IMR-90 (cell line): ENCODE measurements at regions not wholly inside any gene's neighbourhood (a gene's known extent, or its start where the extent isn't known, plus 50 kb on each side); places are given as distances from the start of the nearest gene placed in this dataset.

Source experiments
- ATAC-seq: fragments of 200-7000 bp; cut with Tn5 transposase; 2 replicates; pipeline ENCODE4 v1.9.1; 2020; ENCODE audit warnings: low read depth, mild to moderate bottlenecking, moderate library complexity
- BruUV-seq: library from RNA; stranded (reverse); fragments of 400-500 nt; replicated peaks from 2 replicates; lab custom pipeline; 2021; lab: Mats Ljungman, UMichigan
- CTCF ChIA-PET: fragments of 300-600 bp; formaldehyde crosslinking; extraction: SDS; loops from one replicate; lab custom pipeline; 2021; ENCODE audit warnings: antibody characterized with exemption; lab: Yijun Ruan, JAX
- POLR2A ChIA-PET: fragments of 300-600 bp; sonication (Branson Sonifier 250); formaldehyde crosslinking; loops from one replicate; lab custom pipeline; 2022; ENCODE audit warnings: antibody characterized with exemption; ENCODE audit not compliant: unreplicated experiment; lab: Charles Lee
- DNase-seq: peaks from one replicate; pipeline ENCODE4 v3.0.0; 2013
- H2AFZ ChIP-seq: replicated peaks from 2 replicates; pipeline ENCODE3; 2013; ENCODE audit warnings: low read length, mild to moderate bottlenecking; ENCODE audit not compliant: poor library complexity
- H2AK5ac ChIP-seq: 2 replicates; pipeline ENCODE4 v1.6.1; 2013; ENCODE audit warnings: low read depth, low read length, inconsistent platforms
- H2AK9ac ChIP-seq: replicated peaks from 2 replicates; pipeline ENCODE3; 2013; ENCODE audit warnings: mild to moderate bottlenecking, low read depth, low read length, moderate library complexity; ENCODE audit not compliant: poor library complexity
- H2BK120ac ChIP-seq: 2 replicates; pipeline ENCODE4 v1.6.1; 2013; ENCODE audit warnings: low read depth, low read length, inconsistent platforms
- H2BK15ac ChIP-seq: 3 replicates; pipeline ENCODE4 v1.6.1; 2013; ENCODE audit warnings: low read depth, low read length, inconsistent platforms
- H2BK20ac ChIP-seq: 2 replicates; pipeline ENCODE4 v1.6.1; 2013; ENCODE audit warnings: low read depth, mild to moderate bottlenecking, inconsistent platforms, low read length, moderate library complexity
- H2BK5ac ChIP-seq: 2 replicates; pipeline ENCODE4 v1.6.1; 2013; ENCODE audit warnings: mild to moderate bottlenecking, low read depth, low read length, inconsistent platforms; ENCODE audit not compliant: poor library complexity, severe bottlenecking
- H3K14ac ChIP-seq: replicated peaks from 2 replicates; pipeline ENCODE4 v1.6.1; 2013; ENCODE audit warnings: low read depth, low read length, inconsistent platforms
- H3K18ac ChIP-seq: 2 replicates; pipeline ENCODE4 v1.6.1; 2013; ENCODE audit warnings: low read depth, low read length, control low read depth
- H3K23ac ChIP-seq: 2 replicates; pipeline ENCODE4 v1.6.1; 2013; ENCODE audit warnings: low read depth, low read length, inconsistent platforms
- H3K27ac ChIP-seq: 2 replicates; pipeline ENCODE4 v1.5.1; 2013; ENCODE audit warnings: mild to moderate bottlenecking, control low read depth, low read length; ENCODE audit not compliant: insufficient read depth
- H3K27me3 ChIP-seq: 2 replicates; pipeline ENCODE4 v1.6.1; 2013; ENCODE audit warnings: low read length; ENCODE audit not compliant: control insufficient read depth, insufficient read depth
- H3K36me3 ChIP-seq: 2 replicates; pipeline ENCODE4 v1.6.1; 2013; ENCODE audit warnings: low read length, mixed read lengths; ENCODE audit not compliant: control insufficient read depth, insufficient read depth
- H3K4ac ChIP-seq: 2 replicates; pipeline ENCODE4 v1.6.1; 2013; ENCODE audit warnings: low read depth, low read length, inconsistent platforms
- H3K4me1 ChIP-seq: 2 replicates; pipeline ENCODE4 v1.6.1; 2013; ENCODE audit warnings: low read length, mixed read lengths; ENCODE audit not compliant: control insufficient read depth, insufficient read depth
- H3K4me2 ChIP-seq: 2 replicates; pipeline ENCODE4 v1.6.1; 2013; ENCODE audit warnings: low read depth, mild to moderate bottlenecking, control low read depth, low read length, moderate library complexity
- H3K4me3 ChIP-seq: 2 replicates; pipeline ENCODE4 v1.5.1; 2013; ENCODE audit warnings: low read depth, mild to moderate bottlenecking, control low read depth, low read length, moderate library complexity; ENCODE audit not compliant: insufficient read depth
- H3K56ac ChIP-seq: 2 replicates; pipeline ENCODE4 v1.6.1; 2013; ENCODE audit warnings: low read length, inconsistent platforms; ENCODE audit not compliant: insufficient read depth; ENCODE audit errors: extremely low read depth
- H3K79me1 ChIP-seq, 2 experiments: 2 replicates each; pipeline ENCODE4 v1.6.1; 2013; ENCODE audit warnings: low read length in 2 of 2, inconsistent platforms in 1 of 2, low read depth in 1 of 2
- H3K9ac ChIP-seq: 2 replicates; pipeline ENCODE4 v1.6.1; 2013; ENCODE audit warnings: low read depth, low read length, control low read depth
- H3K9me1 ChIP-seq: 2 replicates; pipeline ENCODE4 v1.6.1; 2013; ENCODE audit warnings: low read length, inconsistent platforms; ENCODE audit not compliant: insufficient read depth
- H3K9me3 ChIP-seq: 2 replicates; pipeline ENCODE4 v1.6.1; 2013; ENCODE audit warnings: low read length; ENCODE audit not compliant: control insufficient read depth, insufficient read depth
- H4K20me1 ChIP-seq: 2 replicates; pipeline ENCODE4 v1.6.1; 2013; ENCODE audit warnings: low read length, inconsistent platforms; ENCODE audit not compliant: insufficient read depth
- H4K5ac ChIP-seq: 2 replicates; pipeline ENCODE4 v1.6.1; 2013; ENCODE audit warnings: mild to moderate bottlenecking, low read depth, low read length, control low read depth
- H4K8ac ChIP-seq, 2 experiments: 2 replicates each; pipeline ENCODE4 v1.6.1; 2013; ENCODE audit warnings: low read depth in 2 of 2, low read length in 2 of 2, control low read depth in 1 of 2, inconsistent platforms in 1 of 2
- H4K91ac ChIP-seq: 2 replicates; pipeline ENCODE4 v1.6.1; 2013; ENCODE audit warnings: low read depth, low read length, inconsistent platforms; ENCODE audit not compliant: insufficient read depth
- BHLHE40 ChIP-seq: fragments of 150-350 bp; IDR thresholded peaks from 2 replicates; pipeline ENCODE4 v1.6.1; 2016; ENCODE audit warnings: mild to moderate bottlenecking, low read depth, low read length
- CEBPB ChIP-seq: IDR thresholded peaks from 2 replicates; pipeline ENCODE4 v1.6.1; 2012; ENCODE audit warnings: low read depth, low read length, improper control_type of control experiment
- CHD1 ChIP-seq: IDR thresholded peaks from 2 replicates; pipeline ENCODE4 v1.6.1; 2012; ENCODE audit warnings: low read depth, low read length, improper control_type of control experiment
- CTCF ChIP-seq: conservative IDR thresholded peaks from 2 replicates; pipeline ENCODE4 v1.5.1; 2012; ENCODE audit warnings: mild to moderate bottlenecking, low read depth, low read length, improper control_type of control experiment
- ELK1 ChIP-seq: fragments of 150-350 bp; IDR thresholded peaks from 2 replicates; pipeline ENCODE4 v1.6.1; 2016; ENCODE audit warnings: low read depth, mild to moderate bottlenecking, low read length, moderate library complexity, borderline replicate concordance
- FOS ChIP-seq: fragments of 150-350 bp; IDR thresholded peaks from 2 replicates; pipeline ENCODE4 v1.6.1; 2016; ENCODE audit warnings: low read depth, low read length
- MAFK ChIP-seq: IDR thresholded peaks from 2 replicates; pipeline ENCODE4 v1.6.1; 2012; ENCODE audit warnings: low read depth, low read length, improper control_type of control experiment
- MAZ ChIP-seq: IDR thresholded peaks from 2 replicates; pipeline ENCODE4 v1.6.1; 2012; ENCODE audit warnings: low read depth, mild to moderate bottlenecking, low read length, improper control_type of control experiment, moderate library complexity, borderline replicate concordance
- MXI1 ChIP-seq: IDR thresholded peaks from 2 replicates; pipeline ENCODE4 v1.6.1; 2012; ENCODE audit warnings: low read depth, mild to moderate bottlenecking, low read length, moderate library complexity, borderline replicate concordance
- NFE2L2 ChIP-seq: fragments of 150-350 bp; IDR thresholded peaks from 2 replicates; pipeline ENCODE4 v1.6.1; 2016; ENCODE audit warnings: low read depth, mild to moderate bottlenecking, low read length
- POLR2A ChIP-seq: IDR thresholded peaks from 2 replicates; pipeline ENCODE4 v1.6.1; 2012; ENCODE audit warnings: mild to moderate bottlenecking, low read depth, low read length
- RAD21 ChIP-seq: IDR thresholded peaks from 2 replicates; pipeline ENCODE4 v1.6.1; 2012; ENCODE audit warnings: low read length, improper control_type of control experiment
- RCOR1 ChIP-seq: IDR thresholded peaks from 2 replicates; pipeline ENCODE4 v1.6.1; 2012; ENCODE audit warnings: mild to moderate bottlenecking, low read length, improper control_type of control experiment; ENCODE audit not compliant: insufficient replicate concordance
- RFX5 ChIP-seq: IDR thresholded peaks from 2 replicates; pipeline ENCODE4 v1.8.0; 2012; ENCODE audit warnings: low read depth, mild to moderate bottlenecking, low read length, moderate library complexity
- SMC3 ChIP-seq: fragments of 150-350 bp; IDR thresholded peaks from 2 replicates; pipeline ENCODE4 v1.6.1; 2016; ENCODE audit warnings: low read depth, mild to moderate bottlenecking, antibody characterized with exemption, low read length, moderate library complexity
- USF2 ChIP-seq: fragments of 150-350 bp; IDR thresholded peaks from 2 replicates; pipeline ENCODE4 v1.6.1; 2017; ENCODE audit warnings: mild to moderate bottlenecking, antibody characterized with exemption, low read length, low read depth
- WGBS, 2 experiments: methylation state at CpG; one replicate each; pipeline versions ENCODE4 v1.1.5 to v1.1.7; 2013; ENCODE audit warnings: missing lambda C conversion rate in 2 of 2; ENCODE audit not compliant: insufficient read length in 1 of 2; ENCODE audit errors: extremely low coverage in 2 of 2; 5-methylcytosine and 5-hydroxymethylcytosine counted together
- dilution Hi-C: fragments of 300-500 bp; cut with HindIII; formaldehyde crosslinking; loops from one replicate; pipeline ENCODE4 v1.14.3; 2018; ENCODE audit warnings: low sequenced_read_pairs; ENCODE audit not compliant: unreplicated experiment
- in situ Hi-C: fragments of 300-500 bp; cut with MboI; formaldehyde crosslinking; loops from 3 replicates; pipeline ENCODE4 v1.14.3; 2019; ENCODE audit warnings: low sequenced_read_pairs, inconsistent platforms, mixed read lengths
- intact Hi-C: fragments of 100-400 bp; cut with micrococcal nuclease; formaldehyde crosslinking; loops from 2 replicates; pipeline ENCODE4 v1.10.0; 2022

- H4K8ac ChIP-seq: no peak overlapping the region
- no peak overlapping the region for H2AFZ ChIP-seq
- H3K27me3 ChIP-seq: peaks cover 6% of the 10 kb centered on the region
- no peak overlapping the region for H3K56ac ChIP-seq
- POLR2A ChIA-PET: no interaction called here
- no peaks in the 10 kb centered on the region for H3K9me1 ChIP-seq
- no peak overlapping the region for H3K4ac ChIP-seq
- CTCF ChIA-PET: interaction anchor here (1.0 kb wide), 1 partner anchor 63 kb away, joined by 4 read pairs; no protein-coding TSS in a partner anchor
- H4K5ac ChIP-seq: no peak overlapping the region
- H3K27ac ChIP-seq: no peak overlapping the region
- in situ Hi-C loops: no loop called here
- intact Hi-C loops: no loop called here
- no peak overlapping the region for H3K4me2 ChIP-seq
- H2AK5ac ChIP-seq: no peak overlapping the region
- DNase-seq: no peak
- H3K36me3 ChIP-seq: no peaks in the 10 kb centered on the region
- no peak overlapping the region for H2BK120ac ChIP-seq
- TF ChIP-seq BHLHE40 (no peak), CHD1 (no peak), SMC3 (no peak), USF2 (no peak), ELK1 (no peak), FOS (no peak), CEBPB (no peak), MXI1 (no peak), RCOR1 (no peak), MAFK (no peak), MAZ (no peak), RAD21 (no peak), POLR2A (no peak), RFX5 (no peak), CTCF (no peak), NFE2L2 (no peak)
- H2AK9ac ChIP-seq: no peak overlapping the region
- H3K9ac ChIP-seq: no peak overlapping the region
- no TSS peak for BruUV-seq
- no peak for ATAC-seq
- no CpG with 5 or more reads among the region's 7 CpGs for WGBS, 2 experiments
- H3K4me3 ChIP-seq: no peak overlapping the region
- 0 out of 2 replicates have a peak, but pooled peaks cover 1% of the 10 kb centered on the region for H3K4me1 ChIP-seq
- H3K9me3 ChIP-seq: no peaks in the 10 kb centered on the region
- no peak overlapping the region for H2BK5ac ChIP-seq
- H2BK20ac ChIP-seq: no peak overlapping the region
- H3K79me1 ChIP-seq: no peaks in the 10 kb centered on the region
- H3K23ac ChIP-seq: no peak overlapping the region
- H3K18ac ChIP-seq: no peak overlapping the region
- H2BK15ac ChIP-seq: no peak overlapping the region
- no peak overlapping the region for H4K91ac ChIP-seq
- H3K14ac ChIP-seq: no peak overlapping the region
- H4K20me1 ChIP-seq: no peaks in the 10 kb centered on the region
- dilution Hi-C loops: no loop called here
These were observed 84.9 kb upstream of the MPDZ start for GRCh38 chr9:13364271-13365000.
